ENCODE measurements at regions not wholly inside any gene's neighbourhood (a gene's known extent, or its start where the extent isn't known, plus 50 kb on each side); places are given as distances from the start of the nearest gene placed in this dataset.
"Not testable (repeated sequence)": the region's sequence is repeated elsewhere in the genome, so short reads cannot be mapped to it uniquely, and the experiment has no call there.

GRCh38 chr10:57694956-57695608, 572.6 kb downstream of the IPMK start:
- peak; percentile 41 for DNase-seq (ENCODE audit: low read depth)

- DNase-seq (ENCODE audit: low read depth) = peak; percentile 90
These were observed 575.3 kb downstream of the IPMK start for GRCh38 chr10:57692255-57692980.

- DNase-seq (ENCODE audit: low read depth) = no peak
These were observed 577.9 kb downstream of the IPMK start for GRCh38 chr10:57689596-57690297.

GRCh38 chr10:57679916-57680315, 587.8 kb downstream of the IPMK start:
- no peak for DNase-seq (ENCODE audit: low read depth)

GRCh38 chr10:57675125-57675524, 592.6 kb downstream of the IPMK start:
- no peak for DNase-seq (ENCODE audit: low read depth)

- DNase-seq (ENCODE audit: low read depth) = no peak
These were observed 594.2 kb downstream of the IPMK start for GRCh38 chr10:57673446-57673960.

- peak; percentile 11 for DNase-seq (ENCODE audit: low read depth)
These were observed 602.9 kb downstream of the IPMK start for GRCh38 chr10:57664815-57665214.

- no peak for DNase-seq (ENCODE audit: low read depth)
These were observed 604.3 kb downstream of the IPMK start for GRCh38 chr10:57663401-57663800.

GRCh38 chr10:57661206-57661605, 606.5 kb downstream of the IPMK start:
- DNase-seq (ENCODE audit: low read depth) = no peak

- DNase-seq (ENCODE audit: low read depth) = peak; percentile 53
These were observed 610.4 kb downstream of the IPMK start for GRCh38 chr10:57657164-57657765.

- no peak for DNase-seq (ENCODE audit: low read depth)
These were observed 612.8 kb downstream of the IPMK start for GRCh38 chr10:57654856-57655255.

GRCh38 chr10:57645108-57645507, 622.6 kb downstream of the IPMK start:
- not testable (repeated sequence) for DNase-seq (ENCODE audit: low read depth)

- DNase-seq (ENCODE audit: low read depth) = no peak
These were observed 629.3 kb downstream of the IPMK start for GRCh38 chr10:57638411-57638810.

- no peak for DNase-seq (ENCODE audit: low read depth)
These were observed 639.0 kb downstream of the IPMK start for GRCh38 chr10:57628592-57629284.

GRCh38 chr10:57627642-57628178, 640.0 kb downstream of the IPMK start:
- DNase-seq (ENCODE audit: low read depth) = no peak

- no peak for DNase-seq (ENCODE audit: low read depth)
These were observed 642.7 kb downstream of the IPMK start for GRCh38 chr10:57624856-57625592.

- DNase-seq (ENCODE audit: low read depth) = no peak
These were observed 643.6 kb downstream of the IPMK start for GRCh38 chr10:57624066-57624465.

GRCh38 chr10:57621466-57621865, 646.2 kb downstream of the IPMK start:
- DNase-seq (ENCODE audit: low read depth) = peak; percentile 5

GRCh38 chr10:57605948-57606485, 661.7 kb downstream of the IPMK start:
- DNase-seq (ENCODE audit: low read depth) = no peak

GRCh38 chr10:57599440-57599839, 668.3 kb downstream of the IPMK start:
- no peak for DNase-seq (ENCODE audit: low read depth)

Data from myocyte (in vitro differentiated cells).